ACC112 (cell line): ENCODE measurements at regions not wholly inside any gene's neighbourhood (a gene's known extent, or its start where the extent isn't known, plus 50 kb on each side); places are given as distances from the start of the nearest gene placed in this dataset.
"Not testable (repeated sequence)": the region's sequence is repeated elsewhere in the genome, so short reads cannot be mapped to it uniquely, and the experiment has no call there.

Experiments
- H2AFZ ChIP-seq: fragments of 200-600 bp; sonication (generic); one replicate; pipeline ENCODE4 v1.6.0; 2017; ENCODE audit warnings: antibody characterized with exemption, low read length; ENCODE audit not compliant: unreplicated experiment
- H3K27ac ChIP-seq: fragments of 200-600 bp; sonication (generic); 2 replicates; pipeline ENCODE4 v1.5.1; 2014; ENCODE audit warnings: low read depth, mild to moderate bottlenecking, antibody characterized with exemption, low read length, moderate library complexity
- H3K27me3 ChIP-seq: fragments of 200-600 bp; sonication (generic); 2 replicates; pipeline ENCODE4 v1.6.1; 2014; ENCODE audit warnings: mild to moderate bottlenecking, antibody characterized with exemption, low read length, moderate library complexity, mixed read lengths; ENCODE audit not compliant: insufficient read depth
- H3K36me3 ChIP-seq: fragments of 200-600 bp; sonication (generic); 2 replicates; pipeline ENCODE4 v1.6.1; 2016; ENCODE audit warnings: mild to moderate bottlenecking, antibody characterized with exemption, low read length, moderate library complexity, mixed read lengths; ENCODE audit not compliant: insufficient read depth
- H3K4me1 ChIP-seq: fragments of 200-600 bp; sonication (generic); one replicate; pipeline ENCODE4 v1.6.1; 2016; ENCODE audit warnings: low read length, mixed read lengths; ENCODE audit not compliant: insufficient read depth, unreplicated experiment, control insufficient read depth
- H3K4me3 ChIP-seq: fragments of 200-600 bp; sonication (generic); 2 replicates; pipeline ENCODE4 v1.5.1; 2014; ENCODE audit warnings: mild to moderate bottlenecking, low read depth, low read length
- H3K79me2 ChIP-seq: fragments of 200-600 bp; sonication (generic); one replicate; pipeline ENCODE4 v1.6.0; 2016; ENCODE audit warnings: low read length; ENCODE audit not compliant: control insufficient read depth, unreplicated experiment, insufficient read depth

- no peaks in the 10 kb centered on the region for H3K27me3 ChIP-seq
- H3K27ac ChIP-seq = no peak overlapping the region
These were observed 227.4 kb downstream of the DLEU7 start for GRCh38 chr13:50616101-50616500.

GRCh38 chr13:50617134-50617721, 226.3 kb downstream of the DLEU7 start:
- H3K36me3 ChIP-seq = no peaks in the 10 kb centered on the region
- no peaks in the 10 kb centered on the region for H3K79me2 ChIP-seq
- H3K4me3 ChIP-seq = no peak overlapping the region
- peak overlapping the region; percentile 65 for H2AFZ ChIP-seq
- no peaks in the 10 kb centered on the region for H3K27me3 ChIP-seq
- H3K4me1 ChIP-seq = peaks cover 16% of the 10 kb centered on the region
- H3K27ac ChIP-seq = peak overlapping the region; percentile 42

More at GRCh38 chr13:50616101-50616500, 227.4 kb downstream of the DLEU7 start:
- no peaks in the 10 kb centered on the region for H3K79me2 ChIP-seq
- no peaks in the 10 kb centered on the region for H3K36me3 ChIP-seq
- H2AFZ ChIP-seq = no peak overlapping the region
- peaks cover 16% of the 10 kb centered on the region for H3K4me1 ChIP-seq
- no peak overlapping the region for H3K4me3 ChIP-seq

GRCh38 chr13:50618206-50618605, 225.3 kb downstream of the DLEU7 start:
- H3K36me3 ChIP-seq = no peaks in the 10 kb centered on the region
- H2AFZ ChIP-seq = no peak overlapping the region
- no peak overlapping the region for H3K27ac ChIP-seq
- no peaks in the 10 kb centered on the region for H3K79me2 ChIP-seq
- H3K27me3 ChIP-seq = no peaks in the 10 kb centered on the region
- H3K4me3 ChIP-seq = no peak overlapping the region
- peaks cover 16% of the 10 kb centered on the region for H3K4me1 ChIP-seq

- no peaks in the 10 kb centered on the region for H3K36me3 ChIP-seq
- H3K27ac ChIP-seq = no peak overlapping the region
- no peak overlapping the region for H2AFZ ChIP-seq
- no peaks in the 10 kb centered on the region for H3K27me3 ChIP-seq
- H3K79me2 ChIP-seq = no peaks in the 10 kb centered on the region
- no peaks in the 10 kb centered on the region for H3K4me1 ChIP-seq
- no peak overlapping the region for H3K4me3 ChIP-seq
These were observed 217.4 kb downstream of the DLEU7 start for GRCh38 chr13:50626101-50626547.

- no peak overlapping the region for H3K4me3 ChIP-seq
- no peaks in the 10 kb centered on the region for H3K79me2 ChIP-seq
- H3K27me3 ChIP-seq = no peaks in the 10 kb centered on the region
- H3K27ac ChIP-seq = no peak overlapping the region
- H2AFZ ChIP-seq = no peak overlapping the region
- no peaks in the 10 kb centered on the region for H3K36me3 ChIP-seq
- H3K4me1 ChIP-seq = no peaks in the 10 kb centered on the region
These were observed 216.4 kb downstream of the DLEU7 start for GRCh38 chr13:50627111-50627510.

- H3K4me1 ChIP-seq, H3K79me2 ChIP-seq, H3K27me3 ChIP-seq, H3K36me3 ChIP-seq, H3K4me3 ChIP-seq, H2AFZ ChIP-seq, H3K27ac ChIP-seq: not testable (repeated sequence)
These were observed 215.0 kb downstream of the DLEU7 start for GRCh38 chr13:50628512-50628911.

GRCh38 chr13:50629497-50629896, 214.0 kb downstream of the DLEU7 start:
- Histone ChIP-seq H3K4me3 (no peak overlapping the region), H3K36me3 (no peaks in the 10 kb centered on the region), H3K27me3 (no peaks in the 10 kb centered on the region)

GRCh38 chr13:50629966-50630365, 213.5 kb downstream of the DLEU7 start:
- Histone ChIP-seq H3K27ac (no peak overlapping the region), H3K4me3 (no peak overlapping the region), H2AFZ (no peak overlapping the region), H3K36me3 (no peaks in the 10 kb centered on the region), H3K4me1 (no peaks in the 10 kb centered on the region), H3K27me3 (no peaks in the 10 kb centered on the region), H3K79me2 (no peaks in the 10 kb centered on the region)

More at GRCh38 chr13:50629497-50629896, 214.0 kb downstream of the DLEU7 start:
- Histone ChIP-seq H3K4me1 (no peaks in the 10 kb centered on the region), H3K79me2 (no peaks in the 10 kb centered on the region), H2AFZ (no peak overlapping the region), H3K27ac (no peak overlapping the region)

- Histone ChIP-seq H2AFZ (no peak overlapping the region), H3K4me1 (no peaks in the 10 kb centered on the region), H3K27ac (no peak overlapping the region), H3K36me3 (no peaks in the 10 kb centered on the region), H3K27me3 (no peaks in the 10 kb centered on the region), H3K4me3 (no peak overlapping the region), H3K79me2 (no peaks in the 10 kb centered on the region)
These were observed 212.5 kb downstream of the DLEU7 start for GRCh38 chr13:50631041-50631440.

GRCh38 chr13:50634339-50634738, 209.2 kb downstream of the DLEU7 start:
- Histone ChIP-seq H2AFZ (no peak overlapping the region), H3K4me3 (no peak overlapping the region), H3K27me3 (no peaks in the 10 kb centered on the region), H3K27ac (no peak overlapping the region), H3K4me1 (no peaks in the 10 kb centered on the region), H3K36me3 (no peaks in the 10 kb centered on the region), H3K79me2 (no peaks in the 10 kb centered on the region)

- Histone ChIP-seq H3K27me3 (no peaks in the 10 kb centered on the region), H3K4me1 (no peaks in the 10 kb centered on the region), H3K36me3 (no peaks in the 10 kb centered on the region), H2AFZ (no peak overlapping the region), H3K27ac (no peak overlapping the region), H3K79me2 (no peaks in the 10 kb centered on the region), H3K4me3 (no peak overlapping the region)
These were observed 208.0 kb downstream of the DLEU7 start for GRCh38 chr13:50635504-50635903.
